ENCODE measurements at regions not wholly inside any gene's neighbourhood (a gene's known extent, or its start where the extent isn't known, plus 50 kb on each side); places are given as distances from the start of the nearest gene placed in this dataset.

- no peak for TF ChIP-seq CTCF (IDR thresholded peaks at IDR 0.05; ENCODE audit: borderline replicate concordance, extremely low read depth, low read length, poor library complexity, severe bottlenecking)
- TF ChIP-seq EZH2 (IDR thresholded peaks at IDR 0.05; ENCODE audit: borderline replicate concordance, low read depth, low read length, severe bottlenecking) = no peak
Measured at GRCh38 chr11:70727899-70728620, 329.7 kb downstream of the CTTN start.
